ENCODE measurements at regions not wholly inside any gene's neighbourhood (a gene's known extent, or its start where the extent isn't known, plus 50 kb on each side); places are given as distances from the start of the nearest gene placed in this dataset.
A peak's percentile ranks its signal among the peaks of the same experiment; 100 is the strongest.

DNA sequence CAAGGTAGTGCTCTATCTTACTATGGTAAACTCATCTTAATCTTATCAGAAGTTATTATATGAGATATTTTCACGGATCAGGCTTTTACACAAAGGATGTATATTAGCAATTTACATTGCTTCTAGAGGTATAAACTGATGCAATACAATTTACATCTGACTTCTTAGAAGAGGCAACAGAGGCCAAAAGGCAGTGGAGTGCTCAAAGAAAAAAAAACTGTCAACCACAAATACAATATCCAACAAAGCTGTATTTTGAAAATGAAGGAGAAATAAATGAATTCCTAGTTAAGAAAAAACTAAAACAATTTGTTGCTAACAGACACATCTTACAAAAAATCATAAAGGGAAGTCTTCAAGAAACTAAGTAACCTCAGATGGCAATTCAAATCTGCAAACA lies 1031.5 kb upstream of the CNTNAP5 start:
- ChIA-PET POLR2A (no interaction called here), CTCF (no interaction called here)
- TF ChIP-seq REPIN1 (tag by site-specific recombination; IDR thresholded peaks at IDR 0.05; ENCODE audit: low read depth) = no peak
- TF ChIP-seq SETDB1 (IDR thresholded peaks at IDR 0.05; ENCODE audit: insufficient read length, low read length) = peak; percentile 81
- no peaks in the 10 kb centered on the region for H3K36me3 ChIP-seq (ENCODE audit: control insufficient read depth in 2 of 2, insufficient read depth in 1 of 2, low read length in 2 of 2)
- no peaks in the 10 kb centered on the region for H3K9me3 ChIP-seq (ENCODE audit: control insufficient read depth, insufficient read depth, low read depth, low read length)
- no peak overlapping the region for H3K4me3 ChIP-seq (ENCODE audit: low read depth, low read length)
- no peaks in the 10 kb centered on the region for H3K4me1 ChIP-seq (ENCODE audit: control insufficient read depth, insufficient read depth, low read length)
- H3K27ac ChIP-seq (ENCODE audit: extremely low read depth, low read depth, low read length) = no peak overlapping the region

- Histone ChIP-seq H3K27ac (ENCODE audit: extremely low read depth, low read depth, low read length) (no peak overlapping the region), H3K36me3 (ENCODE audit: control insufficient read depth in 2 of 2, insufficient read depth in 1 of 2, low read length in 2 of 2) (no peaks in the 10 kb centered on the region), H3K9me3 (ENCODE audit: control insufficient read depth, insufficient read depth, low read depth, low read length) (no peaks in the 10 kb centered on the region), H3K4me1 (ENCODE audit: control insufficient read depth, insufficient read depth, low read length) (no peaks in the 10 kb centered on the region), H3K4me3 (ENCODE audit: low read depth, low read length) (no peak overlapping the region)
- CTCF ChIA-PET = no interaction called here
- TF ChIP-seq, protein P1, sequence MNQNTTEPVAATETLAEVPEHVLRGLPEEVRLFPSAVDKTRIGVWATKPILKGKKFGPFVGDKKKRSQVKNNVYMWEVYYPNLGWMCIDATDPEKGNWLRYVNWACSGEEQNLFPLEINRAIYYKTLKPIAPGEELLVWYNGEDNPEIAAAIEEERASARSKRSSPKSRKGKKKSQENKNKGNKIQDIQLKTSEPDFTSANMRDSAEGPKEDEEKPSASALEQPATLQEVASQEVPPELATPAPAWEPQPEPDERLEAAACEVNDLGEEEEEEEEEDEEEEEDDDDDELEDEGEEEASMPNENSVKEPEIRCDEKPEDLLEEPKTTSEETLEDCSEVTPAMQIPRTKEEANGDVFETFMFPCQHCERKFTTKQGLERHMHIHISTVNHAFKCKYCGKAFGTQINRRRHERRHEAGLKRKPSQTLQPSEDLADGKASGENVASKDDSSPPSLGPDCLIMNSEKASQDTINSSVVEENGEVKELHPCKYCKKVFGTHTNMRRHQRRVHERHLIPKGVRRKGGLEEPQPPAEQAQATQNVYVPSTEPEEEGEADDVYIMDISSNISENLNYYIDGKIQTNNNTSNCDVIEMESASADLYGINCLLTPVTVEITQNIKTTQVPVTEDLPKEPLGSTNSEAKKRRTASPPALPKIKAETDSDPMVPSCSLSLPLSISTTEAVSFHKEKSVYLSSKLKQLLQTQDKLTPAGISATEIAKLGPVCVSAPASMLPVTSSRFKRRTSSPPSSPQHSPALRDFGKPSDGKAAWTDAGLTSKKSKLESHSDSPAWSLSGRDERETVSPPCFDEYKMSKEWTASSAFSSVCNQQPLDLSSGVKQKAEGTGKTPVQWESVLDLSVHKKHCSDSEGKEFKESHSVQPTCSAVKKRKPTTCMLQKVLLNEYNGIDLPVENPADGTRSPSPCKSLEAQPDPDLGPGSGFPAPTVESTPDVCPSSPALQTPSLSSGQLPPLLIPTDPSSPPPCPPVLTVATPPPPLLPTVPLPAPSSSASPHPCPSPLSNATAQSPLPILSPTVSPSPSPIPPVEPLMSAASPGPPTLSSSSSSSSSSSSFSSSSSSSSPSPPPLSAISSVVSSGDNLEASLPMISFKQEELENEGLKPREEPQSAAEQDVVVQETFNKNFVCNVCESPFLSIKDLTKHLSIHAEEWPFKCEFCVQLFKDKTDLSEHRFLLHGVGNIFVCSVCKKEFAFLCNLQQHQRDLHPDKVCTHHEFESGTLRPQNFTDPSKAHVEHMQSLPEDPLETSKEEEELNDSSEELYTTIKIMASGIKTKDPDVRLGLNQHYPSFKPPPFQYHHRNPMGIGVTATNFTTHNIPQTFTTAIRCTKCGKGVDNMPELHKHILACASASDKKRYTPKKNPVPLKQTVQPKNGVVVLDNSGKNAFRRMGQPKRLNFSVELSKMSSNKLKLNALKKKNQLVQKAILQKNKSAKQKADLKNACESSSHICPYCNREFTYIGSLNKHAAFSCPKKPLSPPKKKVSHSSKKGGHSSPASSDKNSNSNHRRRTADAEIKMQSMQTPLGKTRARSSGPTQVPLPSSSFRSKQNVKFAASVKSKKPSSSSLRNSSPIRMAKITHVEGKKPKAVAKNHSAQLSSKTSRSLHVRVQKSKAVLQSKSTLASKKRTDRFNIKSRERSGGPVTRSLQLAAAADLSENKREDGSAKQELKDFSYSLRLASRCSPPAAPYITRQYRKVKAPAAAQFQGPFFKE (tag by site-specific recombination; IDR thresholded peaks at IDR 0.05; ENCODE audit: borderline replicate concordance) = no peak
- TF ChIP-seq ZXDB (tag by site-specific recombination; IDR thresholded peaks at IDR 0.05) (no peak), ZNF48 (tag by site-specific recombination; IDR thresholded peaks at IDR 0.05) (no peak), ZNF792 (tag by site-specific recombination; IDR thresholded peaks at IDR 0.05) (no peak), ZSCAN16 (tag by site-specific recombination; IDR thresholded peaks at IDR 0.05) (no peak), KLF16 (tag by site-specific recombination; IDR thresholded peaks at IDR 0.05) (no peak), ZNF660 (tag by site-specific recombination; IDR thresholded peaks at IDR 0.05) (no peak), ZNF23 (tag by site-specific recombination; IDR thresholded peaks at IDR 0.05; ENCODE audit: borderline replicate concordance) (no peak), ZNF155 (tag by site-specific recombination; IDR thresholded peaks at IDR 0.05) (no peak), ZNF76 (tag by site-specific recombination; IDR thresholded peaks at IDR 0.05; ENCODE audit: borderline replicate concordance, low read depth) (no peak), OVOL3 (tag by site-specific recombination; IDR thresholded peaks at IDR 0.05) (no peak)
- TF ChIP-seq, protein P2, sequence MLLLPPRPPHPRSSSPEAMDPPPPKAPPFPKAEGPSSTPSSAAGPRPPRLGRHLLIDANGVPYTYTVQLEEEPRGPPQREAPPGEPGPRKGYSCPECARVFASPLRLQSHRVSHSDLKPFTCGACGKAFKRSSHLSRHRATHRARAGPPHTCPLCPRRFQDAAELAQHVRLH (tag by site-specific recombination; IDR thresholded peaks at IDR 0.05) = no peak
- TF ChIP-seq, protein P3, sequence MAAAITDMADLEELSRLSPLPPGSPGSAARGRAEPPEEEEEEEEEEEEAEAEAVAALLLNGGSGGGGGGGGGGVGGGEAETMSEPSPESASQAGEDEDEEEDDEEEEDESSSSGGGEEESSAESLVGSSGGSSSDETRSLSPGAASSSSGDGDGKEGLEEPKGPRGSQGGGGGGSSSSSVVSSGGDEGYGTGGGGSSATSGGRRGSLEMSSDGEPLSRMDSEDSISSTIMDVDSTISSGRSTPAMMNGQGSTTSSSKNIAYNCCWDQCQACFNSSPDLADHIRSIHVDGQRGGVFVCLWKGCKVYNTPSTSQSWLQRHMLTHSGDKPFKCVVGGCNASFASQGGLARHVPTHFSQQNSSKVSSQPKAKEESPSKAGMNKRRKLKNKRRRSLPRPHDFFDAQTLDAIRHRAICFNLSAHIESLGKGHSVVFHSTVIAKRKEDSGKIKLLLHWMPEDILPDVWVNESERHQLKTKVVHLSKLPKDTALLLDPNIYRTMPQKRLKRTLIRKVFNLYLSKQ (tag by site-specific recombination; IDR thresholded peaks at IDR 0.05; ENCODE audit: borderline replicate concordance) = no peak
- POLR2A ChIA-PET = no interaction called here
These were observed 1025.8 kb upstream of the CNTNAP5 start for GRCh38 chr2:122999258-122999657.

- no peaks in the 10 kb centered on the region for H3K4me1 ChIP-seq (ENCODE audit: control insufficient read depth, insufficient read depth, low read length)
- ChIA-PET POLR2A (no interaction called here), CTCF (no interaction called here)
- H3K36me3 ChIP-seq (ENCODE audit: control insufficient read depth in 2 of 2, insufficient read depth in 1 of 2, low read length in 2 of 2) = no peaks in the 10 kb centered on the region
- no peaks in the 10 kb centered on the region for H3K9me3 ChIP-seq (ENCODE audit: control insufficient read depth, insufficient read depth, low read depth, low read length)
- TF ChIP-seq ZNF391 (tag by site-specific recombination; IDR thresholded peaks at IDR 0.05; ENCODE audit: borderline replicate concordance, low read depth) = no peak
- TF ChIP-seq ZNF624 (tag by site-specific recombination; IDR thresholded peaks at IDR 0.05) = no peak
- TF ChIP-seq EGR2 (tag by site-specific recombination; IDR thresholded peaks at IDR 0.05; ENCODE audit: low read depth) = no peak
- no peak for TF ChIP-seq ZNF324 (tag by site-specific recombination; IDR thresholded peaks at IDR 0.05)
- no peak for TF ChIP-seq ZSCAN18 (tag by site-specific recombination; IDR thresholded peaks at IDR 0.05)
- no peak for TF ChIP-seq ZNF514 (tag by site-specific recombination; IDR thresholded peaks at IDR 0.05)
- no peak for TF ChIP-seq ZNF768 (tag by site-specific recombination; IDR thresholded peaks at IDR 0.05)
- TF ChIP-seq ZNF146 (tag by site-specific recombination; IDR thresholded peaks at IDR 0.05) = no peak
- H3K27ac ChIP-seq (ENCODE audit: extremely low read depth, low read depth, low read length) = no peak overlapping the region
- H3K4me3 ChIP-seq (ENCODE audit: low read depth, low read length) = no peak overlapping the region
These were observed 1025.3 kb upstream of the CNTNAP5 start for GRCh38 chr2:122999821-123000220.
